ENCODE measurements at regions not wholly inside any gene's neighbourhood (a gene's known extent, or its start where the extent isn't known, plus 50 kb on each side); places are given as distances from the start of the nearest gene placed in this dataset.
A peak's percentile ranks its signal among the peaks of the same experiment; 100 is the strongest.

GRCh38 chr3:170760174-170760526 lies 109.8 kb downstream of the RPL22L1 start:
- peak overlapping the region; percentile 71 for H3K27ac Mint-ChIP-seq (ENCODE audit: unreplicated experiment)

GRCh38 chr3:170759511-170760173 lies 110.4 kb downstream of the RPL22L1 start:
- H3K27ac Mint-ChIP-seq (ENCODE audit: unreplicated experiment) = peak overlapping the region; percentile 54

More at GRCh38 chr3:170760174-170760526, 109.8 kb downstream of the RPL22L1 start:
- Histone ChIP-seq H3K4me3 (ENCODE audit: insufficient read depth, low read depth, low read length) (no peak overlapping the region), H3K4me2 (ENCODE audit: low read length) (peak overlapping the region; percentile 2), H2AFZ (ENCODE audit: low read depth, low read length) (peak overlapping the region; percentile 22), H3K79me2 (ENCODE audit: insufficient read depth, low read length) (no peaks in the 10 kb centered on the region), H3K27ac (ENCODE audit: low read depth, low read length) (no peak overlapping the region), H4K20me1 (ENCODE audit: insufficient read depth, low read length) (no peaks in the 10 kb centered on the region), H3K27me3 (ENCODE audit: insufficient read depth, low read length) (no peaks in the 10 kb centered on the region), H3K9me3 (ENCODE audit: insufficient read depth, low read depth, low read length) (no peaks in the 10 kb centered on the region), H3K4me1 (ENCODE audit: insufficient read depth, low read length) (peaks cover 10% of the 10 kb centered on the region), H3K9ac (ENCODE audit: low read length) (no peak overlapping the region), H3K36me3 (ENCODE audit: insufficient read depth, low read length) (no peaks in the 10 kb centered on the region)
- Mint-ChIP-seq H3K4me3 (ENCODE audit: unreplicated experiment) (no peak overlapping the region), H3K4me1 (ENCODE audit: low read depth, unreplicated experiment) (peaks cover 14% of the 10 kb centered on the region), H3K36me3 (ENCODE audit: low read depth, unreplicated experiment) (no peaks in the 10 kb centered on the region), H3K9me3 (ENCODE audit: unreplicated experiment) (no peaks in the 10 kb centered on the region), H3K27me3 (ENCODE audit: low read depth, unreplicated experiment) (no peaks in the 10 kb centered on the region)
- DNase-seq (ENCODE audit: low read depth) = peak; percentile 72
- TF ChIP-seq EZH2 (IDR thresholded peaks at IDR 0.05; ENCODE audit: insufficient read depth, low read length) (no peak), CTCF (IDR thresholded peaks at IDR 0.05; ENCODE audit: insufficient read depth, low read depth, low read length) (no peak)
- FAIRE-seq = peak; percentile 37

More at GRCh38 chr3:170759511-170760173, 110.4 kb downstream of the RPL22L1 start:
- H3K36me3 Mint-ChIP-seq (ENCODE audit: low read depth, unreplicated experiment) = no peaks in the 10 kb centered on the region
- H3K4me3 Mint-ChIP-seq (ENCODE audit: unreplicated experiment) = no peak overlapping the region
- FAIRE-seq (no peak), DNase-seq (ENCODE audit: low read depth) (no peak)
- Histone ChIP-seq H3K4me2 (ENCODE audit: low read length) (peak overlapping the region; percentile 2), H3K27ac (ENCODE audit: low read depth, low read length) (no peak overlapping the region), H3K4me3 (ENCODE audit: insufficient read depth, low read depth, low read length) (no peak overlapping the region), H3K79me2 (ENCODE audit: insufficient read depth, low read length) (no peaks in the 10 kb centered on the region), H3K36me3 (ENCODE audit: insufficient read depth, low read length) (no peaks in the 10 kb centered on the region), H3K9me3 (ENCODE audit: insufficient read depth, low read depth, low read length) (no peaks in the 10 kb centered on the region), H3K9ac (ENCODE audit: low read length) (no peak overlapping the region), H2AFZ (ENCODE audit: low read depth, low read length) (no peak overlapping the region), H3K4me1 (ENCODE audit: insufficient read depth, low read length) (peaks cover 10% of the 10 kb centered on the region), H3K27me3 (ENCODE audit: insufficient read depth, low read length) (no peaks in the 10 kb centered on the region), H4K20me1 (ENCODE audit: insufficient read depth, low read length) (no peaks in the 10 kb centered on the region)
- TF ChIP-seq CTCF (IDR thresholded peaks at IDR 0.05; ENCODE audit: insufficient read depth, low read depth, low read length) (no peak), EZH2 (IDR thresholded peaks at IDR 0.05; ENCODE audit: insufficient read depth, low read length) (no peak)
- H3K9me3 Mint-ChIP-seq (ENCODE audit: unreplicated experiment) = no peaks in the 10 kb centered on the region
- peaks cover 14% of the 10 kb centered on the region for H3K4me1 Mint-ChIP-seq (ENCODE audit: low read depth, unreplicated experiment)
- H3K27me3 Mint-ChIP-seq (ENCODE audit: low read depth, unreplicated experiment) = no peaks in the 10 kb centered on the region
